Dedifferentiated amniotic fluid mesenchymal stem cell (primary cell): ENCODE measurements at regions not wholly inside any gene's neighbourhood (a gene's known extent, or its start where the extent isn't known, plus 50 kb on each side); places are given as distances from the start of the nearest gene placed in this dataset.

Experiments
- DNase-seq: peaks from one replicate; pipeline ENCODE4 v3.0.0-alpha.2; 2016; ENCODE audit errors: extremely low spot score

- no peak for DNase-seq
Observed at GRCh38 chr4:35164063-35164462, 1080.3 kb downstream of the ARAP2 start.

GRCh38 chr4:35166466-35166865, 1077.8 kb downstream of the ARAP2 start:
- DNase-seq: no peak

- no peak for DNase-seq
Observed at GRCh38 chr4:35167385-35167784, 1076.9 kb downstream of the ARAP2 start.

- DNase-seq: no peak
Observed at GRCh38 chr4:35175487-35175886, 1068.8 kb downstream of the ARAP2 start.

GRCh38 chr4:35175894-35176293, 1068.4 kb downstream of the ARAP2 start:
- DNase-seq: no peak

GRCh38 chr4:35182451-35182850, 1061.9 kb downstream of the ARAP2 start:
- no peak for DNase-seq

- DNase-seq: no peak
Observed at GRCh38 chr4:35189988-35190613, 1054.2 kb downstream of the ARAP2 start.

- DNase-seq: no peak
Observed at GRCh38 chr4:35201403-35201802, 1042.9 kb downstream of the ARAP2 start.

- DNase-seq: no peak
Observed at GRCh38 chr4:35216636-35217035, 1027.7 kb downstream of the ARAP2 start.

- DNase-seq: no peak
Observed at GRCh38 chr4:35217331-35217730, 1027.0 kb downstream of the ARAP2 start.

GRCh38 chr4:35228313-35228712, 1016.0 kb downstream of the ARAP2 start:
- no peak for DNase-seq

GRCh38 chr4:35229021-35229420, 1015.3 kb downstream of the ARAP2 start:
- no peak for DNase-seq

- no peak for DNase-seq
Observed at GRCh38 chr4:35237924-35238323, 1006.4 kb downstream of the ARAP2 start.

- DNase-seq: no peak
Observed at GRCh38 chr4:35238793-35239192, 1005.5 kb downstream of the ARAP2 start.

- no peak for DNase-seq
Observed at GRCh38 chr4:35246493-35246892, 997.8 kb downstream of the ARAP2 start.

GRCh38 chr4:35247047-35247446, 997.3 kb downstream of the ARAP2 start:
- DNase-seq: no peak

GRCh38 chr4:35250331-35250730, 994.0 kb downstream of the ARAP2 start:
- no peak for DNase-seq

- DNase-seq: no peak
Observed at GRCh38 chr4:35250761-35251160, 993.6 kb downstream of the ARAP2 start.

- no peak for DNase-seq
Observed at GRCh38 chr4:35252071-35252470, 992.2 kb downstream of the ARAP2 start.

GRCh38 chr4:35252866-35253265, 991.4 kb downstream of the ARAP2 start:
- DNase-seq: no peak

- DNase-seq: no peak
Observed at GRCh38 chr4:35253331-35253730, 991.0 kb downstream of the ARAP2 start.

GRCh38 chr4:35286434-35286833, 957.9 kb downstream of the ARAP2 start:
- DNase-seq: no peak

- DNase-seq: no peak
Observed at GRCh38 chr4:35300996-35301774, 943.1 kb downstream of the ARAP2 start.

GRCh38 chr4:35315419-35315818, 928.9 kb downstream of the ARAP2 start:
- no peak for DNase-seq
